ENCODE measurements at regions not wholly inside any gene's neighbourhood (a gene's known extent, or its start where the extent isn't known, plus 50 kb on each side); places are given as distances from the start of the nearest gene placed in this dataset.

DNA sequence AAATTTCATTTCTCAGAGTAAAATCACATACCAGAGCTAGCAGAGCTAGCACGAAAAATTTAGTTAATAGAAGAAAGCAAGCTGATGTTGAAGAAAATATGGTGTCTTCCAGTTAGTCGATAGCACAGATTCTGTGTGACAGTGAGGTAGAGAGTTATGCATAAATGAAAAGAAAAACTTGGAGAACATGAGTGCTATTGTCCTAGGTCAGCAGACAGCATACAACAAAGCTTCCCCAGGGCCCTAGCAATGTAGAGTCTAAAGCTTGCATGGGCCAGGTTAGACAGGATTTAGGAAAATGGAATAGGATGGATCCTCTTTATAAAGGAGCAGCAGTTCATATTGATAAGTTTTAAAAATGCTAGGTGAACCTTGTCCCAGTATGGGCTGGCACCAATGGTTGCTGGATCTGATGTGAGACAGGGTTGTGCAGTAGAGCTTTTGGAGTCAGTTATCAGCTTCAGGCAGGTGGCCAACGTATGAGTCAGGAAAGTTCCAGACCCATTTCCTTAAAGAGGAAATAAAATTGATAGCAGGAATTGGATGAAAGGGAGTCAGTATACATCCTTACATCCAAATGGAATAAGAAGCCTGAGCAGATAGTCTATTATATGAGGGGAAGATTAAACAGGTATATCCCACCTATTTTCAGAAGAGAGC, 277.2 kb downstream of the FRK start:
- no peaks in the 10 kb centered on the region for H3K36me3 ChIP-seq (replicated peaks in 1 of 2; ENCODE audit: control insufficient read depth in 1 of 2, insufficient read depth in 2 of 2, low read length in 1 of 2)
- peaks cover 0 to 8% of the 10 kb centered on the region in 2 experiments; a peak in 1 of 4 replicates for H3K4me1 ChIP-seq (ENCODE audit: control insufficient read depth in 1 of 2, insufficient read depth in 2 of 2, low read depth in 1 of 2, low read length in 1 of 2)
- no peak overlapping the region for H2AFZ ChIP-seq (ENCODE audit: low read depth)
- no peaks in the 10 kb centered on the region for H4K20me1 ChIP-seq (ENCODE audit: insufficient read depth)
- H3K79me2 ChIP-seq (ENCODE audit: insufficient read depth): no peaks in the 10 kb centered on the region
- no peak overlapping the region for H3K27ac ChIP-seq (ENCODE audit: low read depth in 2 of 2, low read length in 1 of 2)
- no peak overlapping the region for H3K4me2 ChIP-seq
- no peaks in the 10 kb centered on the region for H3K9me2 ChIP-seq
- no peak overlapping the region for H3K9ac ChIP-seq
- H3K4me3 ChIP-seq (ENCODE audit: low read depth in 2 of 2, low read length in 1 of 2): no peak overlapping the region
- no peaks in the 10 kb centered on the region for H3K9me3 ChIP-seq
- no peak for DNase-seq
- 17% methylated on average over 3 of the region's 3 CpGs for WGBS (ENCODE audit: low lambda C conversion rate)
- POLR2A ChIA-PET: no interaction called here
- no peaks in the 10 kb centered on the region for H3K27me3 ChIP-seq (ENCODE audit: insufficient read depth)
- CTCF ChIA-PET: interaction anchor here (1.0 to 1.4 kb wide), 2 partner anchors 15 to 55 kb away, joined by 3 read pairs; no protein-coding TSS in a partner anchor
- TF ChIP-seq FOXJ3 (CRISPR knock-in tag; IDR thresholded peaks at IDR 0.05): no peak
- TF ChIP-seq GABPA (IDR thresholded peaks at IDR 0.05; ENCODE audit: low read depth): no peak
- TF ChIP-seq, protein P1, sequence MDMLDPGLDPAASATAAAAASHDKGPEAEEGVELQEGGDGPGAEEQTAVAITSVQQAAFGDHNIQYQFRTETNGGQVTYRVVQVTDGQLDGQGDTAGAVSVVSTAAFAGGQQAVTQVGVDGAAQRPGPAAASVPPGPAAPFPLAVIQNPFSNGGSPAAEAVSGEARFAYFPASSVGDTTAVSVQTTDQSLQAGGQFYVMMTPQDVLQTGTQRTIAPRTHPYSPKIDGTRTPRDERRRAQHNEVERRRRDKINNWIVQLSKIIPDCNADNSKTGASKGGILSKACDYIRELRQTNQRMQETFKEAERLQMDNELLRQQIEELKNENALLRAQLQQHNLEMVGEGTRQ (IDR thresholded peaks at IDR 0.05; ENCODE audit: borderline replicate concordance, low read depth, low read length): no peak
- no peak for TF ChIP-seq NRF1 (IDR thresholded peaks at IDR 0.05; ENCODE audit: low read depth, low read length)
- no peak for TF ChIP-seq ELF1 (IDR thresholded peaks at IDR 0.05)
- TF ChIP-seq, protein P2, sequence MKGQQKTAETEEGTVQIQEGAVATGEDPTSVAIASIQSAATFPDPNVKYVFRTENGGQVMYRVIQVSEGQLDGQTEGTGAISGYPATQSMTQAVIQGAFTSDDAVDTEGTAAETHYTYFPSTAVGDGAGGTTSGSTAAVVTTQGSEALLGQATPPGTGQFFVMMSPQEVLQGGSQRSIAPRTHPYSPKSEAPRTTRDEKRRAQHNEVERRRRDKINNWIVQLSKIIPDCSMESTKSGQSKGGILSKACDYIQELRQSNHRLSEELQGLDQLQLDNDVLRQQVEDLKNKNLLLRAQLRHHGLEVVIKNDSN (IDR thresholded peaks at IDR 0.05; ENCODE audit: borderline replicate concordance, low read depth): no peak
- TF ChIP-seq SMC3 (IDR thresholded peaks at IDR 0.05; ENCODE audit: low read depth, low read length): no peak
- TF ChIP-seq POLR2AphosphoS5 (IDR thresholded peaks at IDR 0.05; ENCODE audit: low read depth, low read length): no peak
- TF ChIP-seq, protein P3, sequence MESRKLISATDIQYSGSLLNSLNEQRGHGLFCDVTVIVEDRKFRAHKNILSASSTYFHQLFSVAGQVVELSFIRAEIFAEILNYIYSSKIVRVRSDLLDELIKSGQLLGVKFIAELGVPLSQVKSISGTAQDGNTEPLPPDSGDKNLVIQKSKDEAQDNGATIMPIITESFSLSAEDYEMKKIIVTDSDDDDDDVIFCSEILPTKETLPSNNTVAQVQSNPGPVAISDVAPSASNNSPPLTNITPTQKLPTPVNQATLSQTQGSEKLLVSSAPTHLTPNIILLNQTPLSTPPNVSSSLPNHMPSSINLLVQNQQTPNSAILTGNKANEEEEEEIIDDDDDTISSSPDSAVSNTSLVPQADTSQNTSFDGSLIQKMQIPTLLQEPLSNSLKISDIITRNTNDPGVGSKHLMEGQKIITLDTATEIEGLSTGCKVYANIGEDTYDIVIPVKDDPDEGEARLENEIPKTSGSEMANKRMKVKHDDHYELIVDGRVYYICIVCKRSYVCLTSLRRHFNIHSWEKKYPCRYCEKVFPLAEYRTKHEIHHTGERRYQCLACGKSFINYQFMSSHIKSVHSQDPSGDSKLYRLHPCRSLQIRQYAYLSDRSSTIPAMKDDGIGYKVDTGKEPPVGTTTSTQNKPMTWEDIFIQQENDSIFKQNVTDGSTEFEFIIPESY (IDR thresholded peaks at IDR 0.05; ENCODE audit: borderline replicate concordance, low read depth): no peak
- no peak for TF ChIP-seq JUND (IDR thresholded peaks at IDR 0.05)
- no peak for TF ChIP-seq FOSL2 (IDR thresholded peaks at IDR 0.05; ENCODE audit: borderline replicate concordance, low read depth)
- TF ChIP-seq TAF1 (IDR thresholded peaks at IDR 0.05; ENCODE audit: borderline replicate concordance, low read depth, low read length): no peak
- TF ChIP-seq, protein P4, sequence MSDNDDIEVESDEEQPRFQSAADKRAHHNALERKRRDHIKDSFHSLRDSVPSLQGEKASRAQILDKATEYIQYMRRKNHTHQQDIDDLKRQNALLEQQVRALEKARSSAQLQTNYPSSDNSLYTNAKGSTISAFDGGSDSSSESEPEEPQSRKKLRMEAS (IDR thresholded peaks at IDR 0.05; ENCODE audit: low read depth): no peak
- TF ChIP-seq YY1 (IDR thresholded peaks at IDR 0.05; ENCODE audit: low read depth): no peak
- no peak for TF ChIP-seq TEAD4 (IDR thresholded peaks at IDR 0.05; ENCODE audit: borderline replicate concordance, insufficient read depth)
- TF ChIP-seq, protein P5, sequence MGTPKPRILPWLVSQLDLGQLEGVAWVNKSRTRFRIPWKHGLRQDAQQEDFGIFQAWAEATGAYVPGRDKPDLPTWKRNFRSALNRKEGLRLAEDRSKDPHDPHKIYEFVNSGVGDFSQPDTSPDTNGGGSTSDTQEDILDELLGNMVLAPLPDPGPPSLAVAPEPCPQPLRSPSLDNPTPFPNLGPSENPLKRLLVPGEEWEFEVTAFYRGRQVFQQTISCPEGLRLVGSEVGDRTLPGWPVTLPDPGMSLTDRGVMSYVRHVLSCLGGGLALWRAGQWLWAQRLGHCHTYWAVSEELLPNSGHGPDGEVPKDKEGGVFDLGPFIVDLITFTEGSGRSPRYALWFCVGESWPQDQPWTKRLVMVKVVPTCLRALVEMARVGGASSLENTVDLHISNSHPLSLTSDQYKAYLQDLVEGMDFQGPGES (IDR thresholded peaks at IDR 0.05; ENCODE audit: low read depth, low read length): no peak
- no peak for TF ChIP-seq RFX5 (IDR thresholded peaks at IDR 0.05; ENCODE audit: low read length)
- no peak for TF ChIP-seq TCF12 (IDR thresholded peaks at IDR 0.05)
- TF ChIP-seq MEF2A (IDR thresholded peaks at IDR 0.05; ENCODE audit: borderline replicate concordance, low read depth): no peak
- H3F3A ChIP-seq (replicated peaks; ENCODE audit: insufficient read depth): no peaks in the 10 kb centered on the region

Measured in SK-N-SH (cell line).